ENCODE measurements at regions not wholly inside any gene's neighbourhood (a gene's known extent, or its start where the extent isn't known, plus 50 kb on each side); places are given as distances from the start of the nearest gene placed in this dataset.

DNA sequence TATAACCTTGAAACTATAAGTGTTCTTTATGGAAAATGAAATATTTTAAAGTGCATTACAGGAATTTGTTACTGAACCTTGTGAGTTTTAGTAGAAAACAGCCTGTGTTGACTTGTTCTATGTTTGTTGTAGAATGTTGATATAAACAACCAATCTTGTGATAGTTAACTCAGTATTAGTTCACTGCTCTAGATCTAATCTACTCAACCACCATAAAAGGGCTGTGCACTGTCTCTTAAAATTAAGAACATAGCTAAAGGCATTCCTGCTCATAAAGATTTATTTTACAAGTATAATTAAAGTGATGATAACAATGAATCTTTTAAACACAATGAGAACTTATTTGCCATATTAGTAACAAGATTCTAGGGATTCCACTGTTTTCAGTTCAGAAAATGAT is 110.5 kb upstream of the KLF7 start:
- TF ChIP-seq, protein P1, sequence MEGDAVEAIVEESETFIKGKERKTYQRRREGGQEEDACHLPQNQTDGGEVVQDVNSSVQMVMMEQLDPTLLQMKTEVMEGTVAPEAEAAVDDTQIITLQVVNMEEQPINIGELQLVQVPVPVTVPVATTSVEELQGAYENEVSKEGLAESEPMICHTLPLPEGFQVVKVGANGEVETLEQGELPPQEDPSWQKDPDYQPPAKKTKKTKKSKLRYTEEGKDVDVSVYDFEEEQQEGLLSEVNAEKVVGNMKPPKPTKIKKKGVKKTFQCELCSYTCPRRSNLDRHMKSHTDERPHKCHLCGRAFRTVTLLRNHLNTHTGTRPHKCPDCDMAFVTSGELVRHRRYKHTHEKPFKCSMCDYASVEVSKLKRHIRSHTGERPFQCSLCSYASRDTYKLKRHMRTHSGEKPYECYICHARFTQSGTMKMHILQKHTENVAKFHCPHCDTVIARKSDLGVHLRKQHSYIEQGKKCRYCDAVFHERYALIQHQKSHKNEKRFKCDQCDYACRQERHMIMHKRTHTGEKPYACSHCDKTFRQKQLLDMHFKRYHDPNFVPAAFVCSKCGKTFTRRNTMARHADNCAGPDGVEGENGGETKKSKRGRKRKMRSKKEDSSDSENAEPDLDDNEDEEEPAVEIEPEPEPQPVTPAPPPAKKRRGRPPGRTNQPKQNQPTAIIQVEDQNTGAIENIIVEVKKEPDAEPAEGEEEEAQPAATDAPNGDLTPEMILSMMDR (IDR thresholded peaks at IDR 0.05), result no peak
- TF ChIP-seq EP300 (IDR thresholded peaks at IDR 0.05), result no peak

Data from upper lobe of left lung (tissue), 4 donors.